GM03348 (cell line): ENCODE measurements at regions not wholly inside any gene's neighbourhood (a gene's known extent, or its start where the extent isn't known, plus 50 kb on each side); places are given as distances from the start of the nearest gene placed in this dataset.
A peak's percentile ranks its signal among the peaks of the same experiment; 100 is the strongest.

Experiments used
- DNase-seq: peaks from one replicate; pipeline ENCODE4 v3.0.0; 2012; ENCODE audit warnings: low spot score

DNA sequence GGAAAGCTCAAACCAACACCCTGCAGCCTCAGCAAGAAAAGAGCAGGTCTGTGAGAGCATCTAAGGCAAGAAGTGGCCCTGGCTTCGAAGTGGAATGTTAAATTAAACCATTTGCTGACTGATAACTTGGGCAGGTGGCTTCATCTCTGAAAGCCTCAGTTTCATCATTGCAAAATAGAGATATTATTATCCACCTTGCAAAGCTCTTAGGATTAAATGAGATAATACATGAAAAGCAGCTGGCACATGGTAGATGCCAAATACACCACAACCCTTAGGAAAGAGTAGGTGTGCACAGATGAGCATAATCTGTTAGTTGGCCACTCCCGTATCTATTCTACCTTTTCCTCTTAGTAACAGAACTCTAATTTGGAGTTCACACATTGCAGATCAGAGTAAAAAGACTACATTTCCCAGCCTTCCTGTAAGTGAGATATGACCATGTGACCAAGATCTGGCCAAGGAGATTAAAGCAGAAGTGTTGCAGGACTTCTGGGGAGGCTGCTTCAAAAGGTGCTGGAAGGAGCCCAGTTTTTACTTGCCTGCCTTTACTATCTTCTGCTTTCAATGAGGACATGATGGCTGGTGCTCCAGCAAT lies 288.7 kb downstream of the SOX9 start:
- DNase-seq = no peak

- no peak for DNase-seq
Measured at GRCh38 chr17:72411124-72411563, 290.3 kb downstream of the SOX9 start.

DNA sequence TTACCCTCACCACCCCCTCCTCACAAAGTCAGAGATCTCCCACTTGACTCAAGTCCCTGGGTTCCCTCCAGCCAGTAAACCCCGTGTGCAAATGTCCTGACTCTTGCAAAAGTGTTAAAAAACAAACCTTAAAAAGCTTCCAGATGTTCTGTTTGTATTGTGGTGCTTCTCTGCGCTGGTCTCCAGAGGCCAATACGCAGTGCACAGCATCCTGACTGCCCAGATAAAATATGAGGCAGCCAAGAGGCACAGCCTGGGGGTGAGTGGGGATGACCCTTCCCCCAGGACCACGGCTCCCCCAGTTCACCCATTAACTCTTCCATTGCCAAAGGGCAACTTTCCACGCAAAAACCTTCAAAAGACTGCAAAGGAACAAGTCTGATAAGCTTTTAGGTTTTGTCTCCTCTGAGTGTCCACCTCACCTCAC lies 291.8 kb downstream of the SOX9 start:
- no peak for DNase-seq

DNA sequence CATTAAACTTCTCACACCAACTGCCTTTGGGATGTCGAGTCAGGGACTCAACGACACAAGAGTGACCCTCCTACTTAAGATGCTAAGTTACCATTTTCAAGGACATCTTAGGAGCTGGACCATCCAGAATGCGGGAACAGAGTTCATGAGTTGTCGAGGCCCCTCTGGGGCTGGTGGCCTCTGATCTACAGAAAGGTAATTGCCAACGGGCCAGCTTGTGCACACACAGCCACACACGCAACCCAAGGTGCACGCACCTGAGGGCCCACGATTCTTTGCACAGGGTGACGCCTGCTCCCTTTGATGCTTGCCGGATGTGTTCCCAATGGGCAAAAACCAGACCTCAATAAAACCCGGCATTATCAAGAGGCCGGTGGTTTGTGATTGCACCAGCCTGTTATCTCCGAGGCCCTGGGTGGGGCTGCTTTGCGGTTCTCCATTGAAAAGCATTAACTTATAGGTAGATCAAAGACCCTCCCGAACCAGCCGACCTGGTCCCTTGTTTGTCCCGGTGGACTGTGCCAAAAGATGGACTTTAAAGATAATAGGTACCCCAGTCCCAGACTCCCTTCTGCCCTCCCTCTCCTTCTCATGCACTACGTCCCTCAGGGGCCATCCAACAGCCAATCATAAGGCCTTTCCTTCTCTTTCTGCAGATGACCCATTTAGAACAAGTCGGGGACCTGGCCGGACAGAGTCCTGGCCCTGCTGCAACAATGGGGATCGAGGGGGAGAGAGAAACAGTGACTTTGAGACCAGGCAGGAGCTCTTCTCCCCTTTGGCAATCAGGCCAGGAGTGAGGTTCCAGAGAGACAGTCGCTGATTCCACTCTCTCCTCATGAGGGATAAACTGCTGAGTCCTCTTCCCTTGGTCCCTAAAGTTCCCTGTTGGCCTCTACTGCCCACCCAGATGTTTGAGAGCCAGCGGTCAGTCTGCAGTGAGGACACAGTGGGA lies 292.5 kb downstream of the SOX9 start:
- no peak for DNase-seq

DNA sequence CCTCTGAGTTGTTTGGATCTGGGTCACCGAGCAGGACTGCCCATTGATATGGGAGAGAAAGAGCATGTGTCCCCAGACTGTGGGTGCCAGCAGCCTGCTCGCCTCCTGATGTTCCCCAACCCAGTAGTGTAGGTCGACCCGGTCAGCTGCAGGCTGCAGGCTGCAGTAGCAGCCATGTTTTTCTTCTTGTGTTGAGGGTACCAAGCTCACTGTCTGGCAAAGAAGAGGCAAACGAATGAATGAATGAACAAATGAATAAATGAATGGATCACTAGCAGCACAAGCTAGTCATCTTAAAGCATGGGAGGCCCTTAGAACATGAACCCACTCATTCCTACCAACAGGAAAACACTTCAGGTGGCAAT lies 293.2 kb downstream of the SOX9 start:
- no peak for DNase-seq

DNA sequence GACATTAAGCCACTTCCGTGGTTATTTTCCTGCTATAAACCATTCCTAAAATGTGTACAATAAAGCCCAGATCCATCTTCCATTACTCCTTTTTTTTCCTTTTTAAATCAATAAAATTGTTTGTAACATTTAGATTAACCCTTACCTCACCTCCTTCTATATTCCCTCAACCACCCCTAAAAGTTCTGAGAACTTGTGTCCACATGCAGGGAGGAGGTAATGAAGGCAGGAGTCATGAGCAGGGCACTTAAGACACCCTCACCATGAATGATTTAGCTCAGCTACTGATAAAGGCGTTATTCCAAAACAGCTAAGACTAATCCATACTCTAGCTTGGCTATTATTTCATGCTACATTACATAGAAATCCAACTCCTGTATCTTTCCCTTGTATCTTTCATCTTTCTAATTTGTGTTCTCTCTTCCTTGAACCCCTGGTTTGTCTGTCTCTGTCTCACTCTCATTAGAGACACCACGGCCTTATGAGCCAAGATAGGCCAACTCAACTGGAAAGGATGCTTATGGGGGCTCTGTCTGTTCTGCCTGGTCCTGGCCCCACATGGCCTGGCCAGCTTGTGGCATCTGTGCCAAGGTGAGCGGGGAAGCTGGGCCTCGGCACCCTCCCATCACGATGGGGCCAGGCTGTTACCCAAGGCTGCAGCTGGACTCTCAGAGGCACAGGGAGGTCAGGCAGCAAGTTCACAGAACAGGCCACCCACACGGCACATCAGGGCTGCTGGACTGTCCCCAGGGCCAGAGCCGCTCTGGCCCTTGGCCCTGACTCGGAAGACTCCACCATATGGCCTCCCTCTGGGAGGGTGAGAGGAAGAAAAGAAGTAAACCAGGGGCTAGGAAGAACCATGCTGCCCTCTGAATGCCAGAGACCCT lies 294.4 kb downstream of the SOX9 start:
- DNase-seq = no peak

- no peak for DNase-seq
Measured at GRCh38 chr17:72416054-72416675, 295.3 kb downstream of the SOX9 start.

GRCh38 chr17:72416905-72417304 lies 296.1 kb downstream of the SOX9 start:
- no peak for DNase-seq

GRCh38 chr17:72417627-72418026 lies 296.8 kb downstream of the SOX9 start:
- DNase-seq = no peak

DNA sequence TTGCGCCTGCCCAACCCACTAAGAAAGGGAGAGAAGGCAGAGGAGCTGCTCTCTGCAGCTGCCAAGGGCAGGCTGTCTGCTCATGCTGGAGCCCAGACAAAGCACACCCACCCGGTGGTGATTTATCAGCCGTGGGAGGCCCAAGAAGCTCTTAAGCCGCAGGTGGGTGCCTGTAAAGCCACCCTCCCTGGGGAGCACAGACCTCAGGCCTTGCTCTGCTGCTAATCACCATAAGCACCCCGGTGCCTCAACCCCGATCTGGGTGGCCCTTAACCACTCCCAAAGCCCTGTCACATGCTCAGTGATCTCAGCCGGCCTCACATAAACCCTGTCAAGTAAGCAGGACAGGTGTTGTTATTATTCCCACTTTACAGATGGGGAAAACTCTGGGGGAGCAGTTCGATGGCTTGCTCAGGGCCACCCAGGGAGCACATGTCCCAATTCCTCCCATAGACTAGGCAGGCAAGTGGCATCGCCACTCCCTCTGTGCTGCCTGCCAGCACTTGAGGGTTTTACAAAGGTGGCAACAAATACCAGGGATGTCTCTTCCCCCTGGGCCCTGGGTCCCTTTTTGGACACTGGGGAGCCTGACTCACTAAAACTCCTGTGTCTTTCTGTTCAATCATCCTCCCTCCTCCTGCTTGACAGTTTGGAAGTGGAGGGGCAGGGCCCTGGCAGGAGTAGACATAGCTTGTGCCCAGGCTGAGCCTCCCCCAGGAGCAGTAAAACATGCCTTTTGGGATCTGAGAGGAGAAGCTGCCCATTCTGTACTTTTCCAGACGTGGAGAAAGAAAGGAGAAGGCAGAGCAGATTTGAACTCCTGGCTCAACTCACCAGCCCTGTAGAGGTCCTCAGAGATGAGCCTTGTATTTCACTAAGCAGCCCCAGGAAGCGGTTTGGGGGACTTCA lies 299.3 kb downstream of the SOX9 start:
- DNase-seq = no peak

GRCh38 chr17:72420775-72421127 lies 299.9 kb downstream of the SOX9 start:
- DNase-seq = no peak

DNA sequence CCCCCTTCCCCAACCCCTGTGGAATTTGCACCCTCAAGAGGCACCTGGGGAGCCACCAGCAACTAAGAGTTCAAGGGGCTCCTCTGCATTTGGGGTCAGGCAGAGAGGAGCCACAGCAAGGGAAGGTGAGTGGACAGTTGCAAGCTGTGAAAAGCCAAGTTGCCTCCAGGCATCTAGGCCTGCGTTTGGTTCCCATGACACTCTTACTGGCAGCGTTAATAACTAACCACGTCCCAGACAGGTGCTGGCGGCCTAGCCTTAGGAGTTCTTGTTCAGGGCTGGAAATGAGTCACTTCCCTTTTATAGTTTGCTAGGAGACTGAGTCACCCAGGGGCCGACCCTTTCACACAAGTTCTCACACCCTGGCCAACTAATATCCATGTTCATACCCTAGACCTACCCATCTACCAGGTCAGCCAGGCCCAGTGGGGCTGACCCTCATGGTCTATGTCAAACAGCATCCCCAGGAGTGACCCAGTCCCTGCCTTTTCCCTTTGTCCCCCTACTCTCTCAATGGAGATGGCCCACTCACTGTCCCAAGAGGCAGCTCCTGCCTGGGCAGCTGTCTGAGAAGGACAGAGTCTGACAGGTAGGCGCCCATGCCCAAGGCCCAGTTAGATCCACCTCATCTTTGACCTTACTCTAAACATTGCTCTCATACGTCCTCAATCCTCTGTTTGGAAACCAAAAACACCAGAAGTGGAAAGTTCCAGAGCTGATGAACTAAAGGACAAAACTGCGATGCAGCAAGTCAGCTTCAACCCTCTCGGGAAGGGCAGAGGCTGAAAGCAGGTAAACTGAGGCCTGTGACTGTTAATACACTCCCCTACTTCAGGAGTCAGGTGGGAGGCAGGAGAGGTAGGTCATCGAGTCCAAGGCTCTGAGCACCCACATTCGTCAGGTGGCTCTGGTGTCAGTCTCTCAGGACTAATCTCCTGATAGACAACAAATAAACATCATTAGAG lies 300.6 kb downstream of the SOX9 start:
- DNase-seq = peak; percentile 77

- no peak for DNase-seq
Measured at GRCh38 chr17:72422204-72422504, 301.3 kb downstream of the SOX9 start.

- DNase-seq = peak; percentile 80
Measured at GRCh38 chr17:72422505-72423285, 301.9 kb downstream of the SOX9 start.

- no peak for DNase-seq
Measured at GRCh38 chr17:72423286-72423589, 302.4 kb downstream of the SOX9 start.

DNA sequence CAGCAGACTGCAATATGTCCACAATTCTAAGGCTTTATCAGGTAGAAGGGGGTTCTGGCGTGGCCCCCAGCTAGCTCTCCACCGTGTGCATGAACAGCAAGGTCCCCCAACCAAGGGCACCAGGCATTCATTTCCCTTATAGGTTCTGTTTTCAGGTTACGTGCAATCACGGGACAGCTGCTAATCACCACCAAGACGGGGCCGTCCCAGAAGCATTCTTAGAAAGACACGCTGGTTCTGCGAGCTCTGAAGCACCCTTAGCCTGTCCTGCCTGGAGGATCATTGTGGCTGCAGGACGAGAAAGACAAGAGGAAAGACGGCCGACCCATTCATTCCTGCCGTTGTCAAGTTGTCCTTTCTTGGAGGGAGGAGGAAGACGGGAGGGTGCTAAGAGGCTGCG lies 302.9 kb downstream of the SOX9 start:
- no peak for DNase-seq

- DNase-seq = no peak
Measured at GRCh38 chr17:72424505-72425117, 303.8 kb downstream of the SOX9 start.

GRCh38 chr17:72425133-72425793 lies 304.4 kb downstream of the SOX9 start:
- DNase-seq = no peak

DNA sequence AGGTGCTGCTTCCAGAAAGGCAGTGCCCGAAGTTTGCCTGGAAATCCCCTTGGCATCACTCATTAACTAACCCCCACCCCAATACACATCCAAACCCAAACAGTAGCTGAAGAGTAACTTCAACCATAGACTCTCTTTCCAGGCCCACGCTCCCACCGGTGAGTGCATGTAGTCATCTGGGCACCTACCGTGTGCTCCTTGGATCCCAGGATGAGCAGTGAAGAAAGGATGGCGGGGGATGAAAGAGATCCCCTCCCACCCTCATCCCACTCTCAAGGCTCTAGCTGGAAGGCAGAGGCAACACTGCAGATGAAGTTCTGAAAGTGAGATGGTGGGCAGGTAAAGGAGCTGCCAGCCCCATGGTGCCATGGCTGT lies 305.0 kb downstream of the SOX9 start:
- no peak for DNase-seq
